ENCODE measurements at regions not wholly inside any gene's neighbourhood (a gene's known extent, or its start where the extent isn't known, plus 50 kb on each side); places are given as distances from the start of the nearest gene placed in this dataset.
A peak's percentile ranks its signal among the peaks of the same experiment; 100 is the strongest.

GRCh38 chr6:54048782-54049181, 62.5 kb upstream of the MLIP start:
- TF ChIP-seq ZC3H11A (IDR thresholded peaks at IDR 0.05) (no peak), USF2 (IDR thresholded peaks at IDR 0.05) (no peak), SREBF2 (IDR thresholded peaks at IDR 0.05) (no peak), MAX (IDR thresholded peaks at IDR 0.05) (no peak), RCOR1 (IDR thresholded peaks at IDR 0.05; ENCODE audit: low read depth, low read length) (no peak), EHMT2 (IDR thresholded peaks at IDR 0.05; ENCODE audit: low read depth) (no peak), CHD4 (IDR thresholded peaks at IDR 0.05; ENCODE audit: borderline replicate concordance) (no peak), HDAC2 (IDR thresholded peaks at IDR 0.05) (no peak), HEYL (CRISPR knock-in tag; IDR thresholded peaks at IDR 0.05) (no peak)
- CTCF ChIA-PET = no interaction called here

GRCh38 chr6:54050750-54051149, 60.5 kb upstream of the MLIP start:
- Histone ChIP-seq H3K9me3 (no peaks in the 10 kb centered on the region), H3K4me2 (no peak overlapping the region), H3K4me3 (no peak overlapping the region), H3K4me1 (0 out of 3 replicates have a peak, but pooled peaks cover 7% of the 10 kb centered on the region), H3K27ac (no peak overlapping the region)
- no peak for DNase-seq (ENCODE audit: low read depth in 1 of 2, low spot score in 1 of 2)
- no peak for ATAC-seq
- no peak for FAIRE-seq
- 29% methylated on average over 2 of the region's 2 CpGs for WGBS (ENCODE audit: missing lambda C conversion rate)
- TF ChIP-seq HEYL (CRISPR knock-in tag; IDR thresholded peaks at IDR 0.05) (no peak), HMGXB4 (CRISPR knock-in tag; IDR thresholded peaks at IDR 0.05; ENCODE audit: borderline replicate concordance) (no peak), SMC3 (IDR thresholded peaks at IDR 0.05) (no peak), E2F6 (IDR thresholded peaks at IDR 0.05; ENCODE audit: borderline replicate concordance, low read depth) (no peak), USF2 (IDR thresholded peaks at IDR 0.05) (no peak), ELK1 (IDR thresholded peaks at IDR 0.05; ENCODE audit: low read depth, low read length) (no peak)
- CTCF ChIA-PET = no interaction called here
- POLR2A ChIA-PET = no interaction called here

More at GRCh38 chr6:54048782-54049181, 62.5 kb upstream of the MLIP start:
- H3K4me3 ChIP-seq = no peak overlapping the region
- DNase-seq (ENCODE audit: low read depth in 1 of 2, low spot score in 1 of 2) (no peak), ATAC-seq (no peak), FAIRE-seq (no peak)
- H3K27ac ChIP-seq = no peak overlapping the region
- H3K9me3 ChIP-seq = no peaks in the 10 kb centered on the region
- POLR2A ChIA-PET = no interaction called here
- H3K4me2 ChIP-seq = no peak overlapping the region
- 0 out of 3 replicates have a peak, but pooled peaks cover 4% of the 10 kb centered on the region for H3K4me1 ChIP-seq

GRCh38 chr6:54053881-54054391, 57.3 kb upstream of the MLIP start:
- WGBS (ENCODE audit: missing lambda C conversion rate) = 6% methylated on average over 4 of the region's 4 CpGs
- DNase-seq (ENCODE audit: low read depth in 1 of 2, low spot score in 1 of 2) = peak in 1 of 2 experiments; percentile 45
- 0 out of 3 replicates have a peak, but pooled peaks cover 7% of the 10 kb centered on the region for H3K4me1 ChIP-seq
- POLR2A ChIA-PET = no interaction called here
- FAIRE-seq = no peak
- CTCF ChIA-PET = interaction anchor here (0.7 kb wide), 1 partner anchor 11 kb away, joined by 3 read pairs; no protein-coding TSS in a partner anchor
- no peaks in the 10 kb centered on the region for H3K9me3 ChIP-seq
- no peak overlapping the region for H3K4me3 ChIP-seq
- H3K4me2 ChIP-seq = peak overlapping the region; percentile 61
- ATAC-seq = peak; percentile 78 to 80
- H3K27ac ChIP-seq = no peak overlapping the region; a peak in 1 of 6 replicates
- no peak for TF ChIP-seq KDM5A (IDR thresholded peaks at IDR 0.05)
- no peak for TF ChIP-seq MAX (IDR thresholded peaks at IDR 0.05)
- no peak for TF ChIP-seq ATOH8 (CRISPR knock-in tag; IDR thresholded peaks at IDR 0.05; ENCODE audit: low read depth)
- no peak for TF ChIP-seq NR3C1 (IDR thresholded peaks at IDR 0.05)
- TF ChIP-seq USF2 (IDR thresholded peaks at IDR 0.05) = no peak
- TF ChIP-seq BCL3 (IDR thresholded peaks at IDR 0.05) = no peak
- no peak for TF ChIP-seq MAZ (IDR thresholded peaks at IDR 0.05; ENCODE audit: borderline replicate concordance, low read depth, low read length)
- TF ChIP-seq HMGXB4 (CRISPR knock-in tag; IDR thresholded peaks at IDR 0.05; ENCODE audit: borderline replicate concordance) = no peak
